Endothelial cell of umbilical vein (primary cell): ENCODE measurements at regions not wholly inside any gene's neighbourhood (a gene's known extent, or its start where the extent isn't known, plus 50 kb on each side); places are given as distances from the start of the nearest gene placed in this dataset.

Experiments used
- BruUV-seq: library from RNA; stranded (reverse); fragments of 400-500 nt; replicated peaks from 2 replicates; lab custom pipeline; 2021; lab: Mats Ljungman, UMichigan
- CTCF ChIA-PET: fragments of 300-600, 350-600 bp; sonication (Branson Sonifier 250); formaldehyde crosslinking; loops from one replicate; lab custom pipeline; 2021; ENCODE audit warnings: antibody characterized with exemption, inconsistent platforms; lab: Charles Lee
- POLR2A ChIA-PET: fragments of 300-600, 350-600 bp; sonication (Branson Sonifier 250); formaldehyde crosslinking; loops from one replicate; lab custom pipeline; 2021; ENCODE audit warnings: antibody characterized with exemption, inconsistent platforms; lab: Charles Lee
- DNase-seq: peaks from one replicate; pipeline ENCODE4 v3.0.0-alpha.2; 2011; ENCODE audit warnings: low read depth, low spot score
- FAIRE-seq: peaks from 2 replicates; lab custom pipeline; 2011; peaks lifted over from hg19 to GRCh38; lab: Jason Lieb, UNC
- H2AFZ ChIP-seq: 2 replicates; pipeline ENCODE4 v1.6.0; 2012; ENCODE audit warnings: low read depth, low read length, control low read depth, inconsistent platforms
- H3K27ac ChIP-seq: 2 replicates; pipeline ENCODE4 v1.5.1; 2011; ENCODE audit warnings: low read depth, mild to moderate bottlenecking, control low read depth, low read length, moderate library complexity; ENCODE audit not compliant: insufficient read depth
- H3K27me3 ChIP-seq, 2 experiments: 2 replicates each; pipeline versions ENCODE4 v1.6.0 to v1.6.1; 2011; ENCODE audit warnings: low read length in 2 of 2, mixed read lengths in 1 of 2; ENCODE audit not compliant: control insufficient read depth in 2 of 2, insufficient read depth in 2 of 2
- H3K36me3 ChIP-seq, 2 experiments: 2 replicates in 1 of 2; 3 replicates in 1 of 2; pipeline ENCODE4 v1.5.1; 2011; ENCODE audit warnings: low read length in 2 of 2, mild to moderate bottlenecking in 1 of 2, moderate library complexity in 1 of 2; ENCODE audit not compliant: control insufficient read depth in 2 of 2, insufficient read depth in 2 of 2; ENCODE audit errors: extremely low read depth in 1 of 2
- H3K4me1 ChIP-seq: 3 replicates; pipeline ENCODE4 v1.5.1; 2011; ENCODE audit warnings: mild to moderate bottlenecking, low read length; ENCODE audit not compliant: control insufficient read depth, insufficient read depth; ENCODE audit errors: extremely low read depth
- H3K4me2 ChIP-seq: 2 replicates; pipeline ENCODE4 v1.6.1; 2011; ENCODE audit warnings: low read length, control low read depth, mixed read lengths; ENCODE audit not compliant: insufficient read depth
- H3K4me3 ChIP-seq, 3 experiments: fragments of 200-600 bp in 1 of 3; sonication (generic), shearing (Covaris generic) in 1 of 3; replicated peaks in 1 of 3; 2 replicates each; pipeline ENCODE4 v1.5.1; 2011 to 2016; ENCODE audit warnings: control low read depth in 3 of 3, low read length in 3 of 3, mild to moderate bottlenecking in 2 of 3, inconsistent platforms in 1 of 3, low read depth in 1 of 3, moderate library complexity in 1 of 3; ENCODE audit not compliant: insufficient read depth in 1 of 3
- H3K79me2 ChIP-seq: 2 replicates; pipeline ENCODE4 v1.6.0; 2012; ENCODE audit warnings: low read length, inconsistent platforms; ENCODE audit not compliant: control insufficient read depth, insufficient read depth
- H3K9ac ChIP-seq: replicated peaks from 2 replicates; pipeline ENCODE3; 2011; ENCODE audit warnings: low read length, control low read depth; ENCODE audit not compliant: insufficient read depth; ENCODE audit errors: extremely low read depth
- H3K9me1 ChIP-seq: replicated peaks from 3 replicates; pipeline ENCODE4 v1.6.0; 2011; ENCODE audit warnings: mild to moderate bottlenecking, low read length; ENCODE audit not compliant: control insufficient read depth, insufficient read depth; ENCODE audit errors: extremely low read depth
- H3K9me3 ChIP-seq: replicated peaks from 2 replicates; pipeline ENCODE4 v1.5.1; 2012; ENCODE audit warnings: low read length, inconsistent platforms; ENCODE audit not compliant: control insufficient read depth, insufficient read depth
- H4K20me1 ChIP-seq: replicated peaks from 2 replicates; pipeline ENCODE3; 2011; ENCODE audit warnings: mild to moderate bottlenecking, low read length; ENCODE audit not compliant: control insufficient read depth, insufficient read depth; ENCODE audit errors: extremely low read depth
- CTCF ChIP-seq, 2 donors: IDR thresholded peaks; 1 replicate in 1 of 2; 2 replicates in 1 of 2; pipeline ENCODE4 v1.5.1; 2011; ENCODE audit warnings: low read length in 2 of 2, mild to moderate bottlenecking in 2 of 2, moderate library complexity in 2 of 2, control low read depth in 1 of 2, inconsistent platforms in 1 of 2, low read depth in 1 of 2; ENCODE audit not compliant: insufficient read depth in 1 of 2; ENCODE audit errors: extremely low read depth in 1 of 2
- EZH2 ChIP-seq: IDR thresholded peaks from 2 replicates; pipeline ENCODE4 v1.6.1; 2012; ENCODE audit warnings: borderline replicate concordance, low read depth, mild to moderate bottlenecking, moderate library complexity, low read length, inconsistent platforms; ENCODE audit not compliant: severe bottlenecking
- FOS ChIP-seq: IDR thresholded peaks from 2 replicates; pipeline ENCODE4 v1.6.1; 2011; ENCODE audit warnings: mild to moderate bottlenecking, low read length, moderate library complexity, borderline replicate concordance; ENCODE audit not compliant: insufficient read depth
- GATA2 ChIP-seq: IDR thresholded peaks from 2 replicates; pipeline ENCODE4 v1.7.0; 2011; ENCODE audit warnings: low read depth, mild to moderate bottlenecking, moderate library complexity, mixed read lengths, low read length; ENCODE audit not compliant: insufficient read length, insufficient read depth
- JUN ChIP-seq: IDR thresholded peaks from 2 replicates; pipeline ENCODE4 v1.6.1; 2011; ENCODE audit warnings: borderline replicate concordance, low read depth; ENCODE audit not compliant: insufficient read length, insufficient read depth
- MAX ChIP-seq: IDR thresholded peaks from 2 replicates; pipeline ENCODE4 v1.6.1; 2011; ENCODE audit not compliant: insufficient read depth, insufficient read length
- MYC ChIP-seq: IDR thresholded peaks from one replicate; pipeline ENCODE4 v1.6.1; 2011; ENCODE audit warnings: mild to moderate bottlenecking, low read depth, low read length
- POLR2A ChIP-seq: IDR thresholded peaks from 2 replicates; pipeline ENCODE4 v1.6.1; 2012; ENCODE audit warnings: low read depth, mild to moderate bottlenecking, control low read depth, low read length
- POLR2AphosphoS5 ChIP-seq: IDR thresholded peaks from 2 replicates; pipeline ENCODE4 v1.6.1; 2012; ENCODE audit warnings: low read depth, mild to moderate bottlenecking, control low read depth, low read length, moderate library complexity; ENCODE audit not compliant: insufficient read depth
- dilution Hi-C: fragments of 300-500 bp; cut with MboI; formaldehyde crosslinking; loops from one replicate; pipeline ENCODE4 v1.15.0; 2019; ENCODE audit warnings: low sequenced_read_pairs; ENCODE audit not compliant: extremely low pct_ligation_motif_present
- intact Hi-C: fragments of 100-400 bp; cut with micrococcal nuclease; formaldehyde crosslinking; loops from one replicate; pipeline ENCODE4 v1.10.0; 2022

GRCh38 chr7:68697796-68698280 is 900.4 kb upstream of the AUTS2 start:
- POLR2A ChIA-PET = no interaction called here
- Histone ChIP-seq H3K79me2 (no peaks in the 10 kb centered on the region), H3K4me2 (no peak overlapping the region), H3K4me3 (no peak overlapping the region), H3K9me1 (no peaks in the 10 kb centered on the region), H3K9me3 (peaks cover 5% of the 10 kb centered on the region), H3K9ac (no peak overlapping the region), H3K4me1 (no peaks in the 10 kb centered on the region), H3K27me3 (no peaks in the 10 kb centered on the region), H3K36me3 (no peaks in the 10 kb centered on the region), H3K27ac (no peak overlapping the region), H2AFZ (no peak overlapping the region), H4K20me1 (no peaks in the 10 kb centered on the region)
- no peak for DNase-seq
- CTCF ChIA-PET = no interaction called here
- FAIRE-seq = no peak
- dilution Hi-C loops (no loop called here), intact Hi-C loops (no loop called here)
- no TSS peak for BruUV-seq
- TF ChIP-seq EZH2 (no peak), MYC (no peak), MAX (no peak), POLR2AphosphoS5 (no peak), POLR2A (no peak), JUN (no peak), FOS (no peak), GATA2 (no peak), CTCF (IDR thresholded peaks at IDR 0.05; ENCODE audit: extremely low read depth in 1 of 2, insufficient read depth in 1 of 2, low read depth in 1 of 2, low read length in 2 of 2) (no peak)
